Natural killer cell (primary cell): ENCODE measurements at regions not wholly inside any gene's neighbourhood (a gene's known extent, or its start where the extent isn't known, plus 50 kb on each side); places are given as distances from the start of the nearest gene placed in this dataset.

Source experiments
- ATAC-seq, 3 donors: fragments of 150-1000 bp in 2 of 3; fragments of 200-7000 bp in 1 of 3; cut with Tn5 transposase; 1 replicate in 1 of 3; 2 replicates in 2 of 3; pipeline ENCODE4 v1.10.0; 2021; ENCODE audit warnings: mild to moderate bottlenecking in 2 of 3, moderate library complexity in 2 of 3
- DNase-seq, 2 donors: peaks; one replicate each; pipeline versions ENCODE4 v3.0.0 to v3.0.0-alpha.2; 2013 to 2021; ENCODE audit warnings: mixed read lengths in 1 of 2
- H3K27ac ChIP-seq: one replicate; pipeline ENCODE4 v1.5.1; 2013; ENCODE audit warnings: mild to moderate bottlenecking, low read length
- H3K27me3 ChIP-seq: one replicate; pipeline ENCODE4 v1.6.1; 2013; ENCODE audit warnings: low read length; ENCODE audit not compliant: control insufficient read depth, insufficient read depth
- H3K36me3 ChIP-seq: one replicate; pipeline ENCODE4 v1.6.1; 2013; ENCODE audit warnings: low read length; ENCODE audit not compliant: control insufficient read depth, insufficient read depth
- H3K4me1 ChIP-seq: one replicate; pipeline ENCODE4 v1.6.1; 2013; ENCODE audit warnings: low read length; ENCODE audit not compliant: control insufficient read depth, insufficient read depth
- H3K4me3 ChIP-seq: one replicate; pipeline ENCODE4 v1.5.1; 2013; ENCODE audit warnings: low read length
- H3K9me3 ChIP-seq: one replicate; pipeline ENCODE4 v1.6.1; 2013; ENCODE audit warnings: low read length; ENCODE audit not compliant: control insufficient read depth, insufficient read depth
- H3K27ac Mint-ChIP-seq, 2 donors: one replicate each; pipeline ENCODE4 v1.8.0; 2022; ENCODE audit warnings: mild to moderate bottlenecking in 2 of 2, mixed read lengths in 2 of 2, moderate library complexity in 1 of 2
- H3K27me3 Mint-ChIP-seq, 2 donors: one replicate each; pipeline ENCODE4 v1.8.0; 2022; ENCODE audit warnings: low read depth in 2 of 2, mixed read lengths in 2 of 2
- H3K36me3 Mint-ChIP-seq: one replicate; pipeline ENCODE4 v1.8.0; 2022; ENCODE audit warnings: mixed read lengths
- H3K4me1 Mint-ChIP-seq, 2 donors: one replicate each; pipeline ENCODE4 v1.8.0; 2022; ENCODE audit warnings: mixed read lengths in 2 of 2
- H3K4me3 Mint-ChIP-seq: one replicate; pipeline ENCODE4 v1.8.0; 2022; ENCODE audit warnings: mild to moderate bottlenecking, moderate library complexity, mixed read lengths
- H3K9me3 Mint-ChIP-seq, 2 donors: one replicate each; pipeline ENCODE4 v1.8.0; 2022; ENCODE audit warnings: mixed read lengths in 2 of 2
- WGBS: methylation state at CpG from one replicate; pipeline ENCODE4 v1.1.7; 2013; ENCODE audit warnings: missing lambda C conversion rate; ENCODE audit not compliant: insufficient coverage; 5-methylcytosine and 5-hydroxymethylcytosine counted together
- intact Hi-C: fragments of 100-400 bp; cut with micrococcal nuclease; formaldehyde crosslinking; loops from one replicate; pipeline ENCODE4 v1.14.2; 2022
- TF ChIP-seq, protein P1 (sequence below): fragments of 200-600 bp; IDR thresholded peaks from one replicate; pipeline ENCODE4 v1.8.0; 2022; ENCODE audit warnings: antibody characterized with exemption

DNA sequence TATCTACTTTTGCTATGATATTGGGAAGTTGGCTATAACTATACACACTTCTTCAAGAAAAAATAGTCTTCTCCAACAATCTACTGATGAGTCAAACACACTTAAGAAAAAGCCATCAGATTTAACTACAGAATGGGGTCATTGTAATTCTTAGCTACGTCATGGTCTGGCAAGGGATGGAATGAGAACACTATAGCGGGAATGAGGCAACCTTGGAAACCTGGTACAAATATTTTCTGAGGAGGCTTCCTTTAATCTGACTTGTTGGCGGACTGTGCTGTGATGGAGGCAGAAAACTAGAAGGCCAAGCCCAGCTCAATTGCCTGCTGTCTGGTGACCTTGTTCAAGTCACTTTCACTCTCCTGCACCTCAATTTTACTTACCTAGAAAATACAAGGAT is 586.8 kb upstream of the JAG1 start:
- Mint-ChIP-seq H3K27ac (no peak overlapping the region), H3K4me3 (no peak overlapping the region), H3K4me1 (no peaks in the 10 kb centered on the region), H3K27me3 (no peaks in the 10 kb centered on the region), H3K9me3 (peaks cover 0 to 2% of the 10 kb centered on the region in 2 donors), H3K36me3 (no peaks in the 10 kb centered on the region)
- ATAC-seq (no peak), DNase-seq (no peak)
- WGBS = 93% methylated on average over 3 of the region's 3 CpGs
- intact Hi-C loops = no loop called here
- Histone ChIP-seq H3K4me3 (no peak overlapping the region), H3K36me3 (no peaks in the 10 kb centered on the region), H3K27me3 (no peaks in the 10 kb centered on the region), H3K9me3 (no peaks in the 10 kb centered on the region), H3K4me1 (no peaks in the 10 kb centered on the region), H3K27ac (no peak overlapping the region)
- TF ChIP-seq, protein P1, sequence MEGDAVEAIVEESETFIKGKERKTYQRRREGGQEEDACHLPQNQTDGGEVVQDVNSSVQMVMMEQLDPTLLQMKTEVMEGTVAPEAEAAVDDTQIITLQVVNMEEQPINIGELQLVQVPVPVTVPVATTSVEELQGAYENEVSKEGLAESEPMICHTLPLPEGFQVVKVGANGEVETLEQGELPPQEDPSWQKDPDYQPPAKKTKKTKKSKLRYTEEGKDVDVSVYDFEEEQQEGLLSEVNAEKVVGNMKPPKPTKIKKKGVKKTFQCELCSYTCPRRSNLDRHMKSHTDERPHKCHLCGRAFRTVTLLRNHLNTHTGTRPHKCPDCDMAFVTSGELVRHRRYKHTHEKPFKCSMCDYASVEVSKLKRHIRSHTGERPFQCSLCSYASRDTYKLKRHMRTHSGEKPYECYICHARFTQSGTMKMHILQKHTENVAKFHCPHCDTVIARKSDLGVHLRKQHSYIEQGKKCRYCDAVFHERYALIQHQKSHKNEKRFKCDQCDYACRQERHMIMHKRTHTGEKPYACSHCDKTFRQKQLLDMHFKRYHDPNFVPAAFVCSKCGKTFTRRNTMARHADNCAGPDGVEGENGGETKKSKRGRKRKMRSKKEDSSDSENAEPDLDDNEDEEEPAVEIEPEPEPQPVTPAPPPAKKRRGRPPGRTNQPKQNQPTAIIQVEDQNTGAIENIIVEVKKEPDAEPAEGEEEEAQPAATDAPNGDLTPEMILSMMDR = no peak

DNA sequence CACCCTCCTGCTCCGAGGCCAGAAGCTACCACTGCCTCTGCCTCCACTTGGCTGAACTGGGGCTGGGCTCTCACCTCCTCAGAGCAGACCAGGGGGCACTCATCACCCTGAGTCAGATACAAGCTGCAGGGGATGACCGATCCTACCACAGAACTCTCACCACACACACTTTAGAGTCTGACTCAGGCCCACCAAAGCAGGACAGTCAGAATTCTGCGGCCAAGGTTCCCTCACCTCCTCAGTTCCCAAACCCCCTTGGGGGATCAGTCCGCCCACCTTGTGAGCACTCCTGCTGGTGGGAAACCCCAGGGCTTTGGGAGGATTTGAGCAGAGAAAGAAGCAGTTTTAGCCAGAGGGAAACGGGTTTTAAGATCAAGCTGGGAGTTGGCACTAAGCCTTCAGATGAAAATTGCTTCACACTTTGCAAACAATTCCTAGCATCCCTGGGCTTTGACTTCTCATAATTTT is 587.8 kb upstream of the JAG1 start:
- H3K9me3 ChIP-seq = no peaks in the 10 kb centered on the region
- H3K4me1 Mint-ChIP-seq = no peaks in the 10 kb centered on the region
- peaks cover 0 to 2% of the 10 kb centered on the region in 2 donors for H3K9me3 Mint-ChIP-seq
- H3K27ac ChIP-seq = no peak overlapping the region
- no peak overlapping the region for H3K27ac Mint-ChIP-seq
- TF ChIP-seq, protein P1 = no peak
- H3K36me3 ChIP-seq = no peaks in the 10 kb centered on the region
- DNase-seq (no peak), ATAC-seq (no peak)
- H3K36me3 Mint-ChIP-seq = no peaks in the 10 kb centered on the region
- H3K4me3 ChIP-seq = no peak overlapping the region
- intact Hi-C loops = no loop called here
- H3K27me3 Mint-ChIP-seq = no peaks in the 10 kb centered on the region
- no peak overlapping the region for H3K4me3 Mint-ChIP-seq
- H3K4me1 ChIP-seq = no peaks in the 10 kb centered on the region
- no peaks in the 10 kb centered on the region for H3K27me3 ChIP-seq
- WGBS = 79% methylated on average over 5 of the region's 5 CpGs

DNA sequence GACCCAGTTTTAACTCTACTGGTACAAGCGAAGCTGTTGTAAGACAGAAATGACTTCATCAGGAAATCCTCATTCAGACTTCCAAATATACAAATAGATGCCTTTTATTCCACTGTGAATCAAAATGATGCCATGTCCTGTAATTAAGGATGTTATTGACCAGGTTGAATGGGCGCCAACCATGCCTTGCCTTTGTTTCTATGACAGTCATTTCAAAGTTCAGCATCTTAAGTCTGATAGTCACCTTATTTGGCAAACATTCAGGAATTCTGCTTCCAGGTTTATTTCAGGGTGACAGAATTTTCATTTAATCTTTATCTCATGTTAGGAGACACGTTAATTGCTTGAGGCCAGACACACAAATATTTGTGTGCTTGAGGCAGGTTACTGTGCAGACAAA is 592.8 kb upstream of the JAG1 start:
- intact Hi-C loops = no loop called here
- TF ChIP-seq, protein P1 = no peak
- Histone ChIP-seq H3K27me3 (no peaks in the 10 kb centered on the region), H3K9me3 (no peaks in the 10 kb centered on the region), H3K4me1 (no peaks in the 10 kb centered on the region), H3K36me3 (no peaks in the 10 kb centered on the region), H3K27ac (no peak overlapping the region), H3K4me3 (no peak overlapping the region)
- WGBS = 81% methylated on average over 3 of the region's 3 CpGs
- H3K9me3 Mint-ChIP-seq = peaks cover 0 to 2% of the 10 kb centered on the region in 2 donors
- ATAC-seq (no peak), DNase-seq (no peak)
- no peak overlapping the region for H3K4me3 Mint-ChIP-seq
- H3K27me3 Mint-ChIP-seq = no peaks in the 10 kb centered on the region
- H3K27ac Mint-ChIP-seq = no peak overlapping the region
- no peaks in the 10 kb centered on the region for H3K4me1 Mint-ChIP-seq
- H3K36me3 Mint-ChIP-seq = no peaks in the 10 kb centered on the region

DNA sequence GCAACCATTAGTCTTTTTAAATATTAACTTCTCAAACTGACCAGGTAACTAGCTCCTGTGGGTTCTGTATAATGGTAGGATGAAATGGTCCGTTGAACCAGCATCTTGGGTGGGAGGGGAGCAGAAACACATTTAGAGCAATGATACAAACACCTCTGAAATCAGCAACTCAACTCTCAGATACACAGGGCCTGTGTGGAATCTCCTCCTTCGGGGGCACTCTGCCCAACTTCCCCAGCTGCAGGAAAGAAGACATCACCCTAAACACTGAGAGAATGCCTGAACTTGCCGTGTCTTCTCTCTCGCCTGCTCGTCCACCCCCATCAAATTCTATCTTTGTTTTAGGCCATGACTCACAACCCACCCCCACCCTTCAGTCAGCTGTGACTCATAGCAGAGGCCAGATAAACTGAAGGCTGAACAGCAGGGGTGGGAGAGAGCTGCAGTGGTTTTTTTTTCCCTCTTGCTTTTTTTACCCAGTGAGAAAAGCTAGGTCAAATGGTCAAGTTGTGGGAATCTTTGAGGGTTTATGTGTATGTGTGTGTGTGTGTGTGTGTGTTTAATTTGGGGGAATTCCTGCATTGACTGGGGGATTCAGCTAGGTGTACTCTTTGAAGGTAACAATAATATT is 593.4 kb upstream of the JAG1 start:
- H3K27me3 Mint-ChIP-seq = no peaks in the 10 kb centered on the region
- WGBS = 41% methylated on average over 4 of the region's 5 CpGs
- peaks cover 0 to 2% of the 10 kb centered on the region in 2 donors for H3K9me3 Mint-ChIP-seq
- DNase-seq = no peak
- TF ChIP-seq, protein P1 = no peak
- Histone ChIP-seq H3K27me3 (no peaks in the 10 kb centered on the region), H3K4me3 (no peak overlapping the region), H3K4me1 (no peaks in the 10 kb centered on the region), H3K27ac (no peak overlapping the region), H3K9me3 (no peaks in the 10 kb centered on the region), H3K36me3 (no peaks in the 10 kb centered on the region)
- no peak for ATAC-seq
- H3K27ac Mint-ChIP-seq = no peak overlapping the region
- H3K36me3 Mint-ChIP-seq = no peaks in the 10 kb centered on the region
- intact Hi-C loops = no loop called here
- no peaks in the 10 kb centered on the region for H3K4me1 Mint-ChIP-seq
- no peak overlapping the region for H3K4me3 Mint-ChIP-seq
